ENCODE measurements at regions not wholly inside any gene's neighbourhood (a gene's known extent, or its start where the extent isn't known, plus 50 kb on each side); places are given as distances from the start of the nearest gene placed in this dataset.

DNA sequence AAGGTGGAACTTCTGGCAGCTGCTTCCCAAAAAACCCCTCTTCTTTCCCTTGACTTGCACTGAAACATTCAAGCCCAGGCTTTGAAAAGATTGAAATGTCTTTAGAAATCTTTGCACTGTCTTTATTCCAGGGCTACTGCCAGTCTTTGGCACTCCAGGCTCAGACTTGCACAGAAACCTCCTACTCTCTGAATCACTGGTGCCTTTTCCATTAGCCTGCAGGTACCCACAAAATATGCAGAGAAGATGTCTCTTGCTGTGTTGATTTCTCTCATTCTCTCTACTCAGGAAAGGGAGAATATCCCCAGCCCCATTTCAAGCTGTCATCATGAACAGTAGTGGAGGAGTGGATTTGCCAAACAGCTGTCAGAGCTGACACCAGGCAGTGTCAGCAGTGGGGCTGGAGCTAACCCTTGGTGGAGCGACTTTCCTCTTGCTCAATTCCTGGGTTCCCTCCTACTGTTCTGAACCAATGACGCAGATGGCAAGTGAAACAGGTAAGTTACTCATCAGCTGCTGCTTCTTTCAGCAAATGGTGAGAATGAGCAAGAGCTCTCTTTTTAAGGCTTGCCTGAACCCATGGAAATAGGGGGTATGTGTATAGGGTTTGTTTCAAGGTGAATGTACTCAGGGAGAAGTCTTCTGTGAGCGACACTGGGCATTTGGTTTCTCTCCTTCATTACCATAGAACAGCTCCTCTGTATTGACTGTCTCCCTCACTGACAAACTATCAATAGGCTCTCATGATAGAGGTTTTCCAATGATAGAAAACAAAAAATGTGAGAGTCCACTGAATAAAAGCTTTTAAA is 362.4 kb downstream of the ADRA2A start:
- no peak for DNase-seq (ENCODE audit: low spot score)

GRCh38 chr10:111440501-111440900 is 363.7 kb downstream of the ADRA2A start:
- in situ Hi-C loops (cut with MboI; ENCODE audit: low sequenced_read_pairs, unreplicated experiment): no loop called here
- no peak for DNase-seq (ENCODE audit: low spot score)
- no peak for TF ChIP-seq CTCF (IDR thresholded peaks at IDR 0.05; ENCODE audit: borderline replicate concordance, control extremely low read depth, extremely low read depth, insufficient read depth, missing control alignments)

More for the DNA sequence above, 362.4 kb downstream of the ADRA2A start:
- in situ Hi-C loops (cut with MboI; ENCODE audit: low sequenced_read_pairs, unreplicated experiment): no loop called here
- TF ChIP-seq CTCF (IDR thresholded peaks at IDR 0.05; ENCODE audit: borderline replicate concordance, control extremely low read depth, extremely low read depth, insufficient read depth, missing control alignments): no peak

- no peak for TF ChIP-seq CTCF (IDR thresholded peaks at IDR 0.05; ENCODE audit: borderline replicate concordance, control extremely low read depth, extremely low read depth, insufficient read depth, missing control alignments)
- in situ Hi-C loops (cut with MboI; ENCODE audit: low sequenced_read_pairs, unreplicated experiment): no loop called here
- DNase-seq (ENCODE audit: low spot score): no peak
Measured at GRCh38 chr10:111445667-111446066, 368.8 kb downstream of the ADRA2A start.

DNA sequence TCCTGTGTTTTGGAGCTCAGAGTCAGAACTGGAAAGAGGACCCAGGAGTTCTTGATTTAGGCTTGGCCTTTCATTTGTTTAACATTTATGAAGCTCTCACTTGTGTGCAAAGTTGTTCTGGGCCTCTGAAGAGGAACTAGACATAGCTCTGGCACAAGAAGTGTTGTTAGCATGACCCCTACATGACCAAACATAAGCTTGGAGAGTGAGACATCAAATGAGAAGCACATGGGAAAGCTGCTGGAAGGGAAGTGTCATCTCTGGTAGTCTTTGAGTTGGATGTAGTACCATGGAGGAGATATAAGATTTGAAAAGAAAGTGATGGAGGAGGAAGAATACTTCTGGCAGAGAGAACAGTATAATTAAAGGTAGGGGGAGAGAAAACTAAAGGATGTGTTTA is 370.1 kb downstream of the ADRA2A start:
- TF ChIP-seq CTCF (IDR thresholded peaks at IDR 0.05; ENCODE audit: borderline replicate concordance, control extremely low read depth, extremely low read depth, insufficient read depth, missing control alignments): no peak
- in situ Hi-C loops (cut with MboI; ENCODE audit: low sequenced_read_pairs, unreplicated experiment): no loop called here

GRCh38 chr10:111452153-111452552 is 375.3 kb downstream of the ADRA2A start:
- no peak for TF ChIP-seq CTCF (IDR thresholded peaks at IDR 0.05; ENCODE audit: borderline replicate concordance, control extremely low read depth, extremely low read depth, insufficient read depth, missing control alignments)
- in situ Hi-C loops (cut with MboI; ENCODE audit: low sequenced_read_pairs, unreplicated experiment): no loop called here
- DNase-seq (ENCODE audit: low spot score): no peak

More for the DNA sequence above, 370.1 kb downstream of the ADRA2A start:
- no peak for DNase-seq (ENCODE audit: low spot score)

DNA sequence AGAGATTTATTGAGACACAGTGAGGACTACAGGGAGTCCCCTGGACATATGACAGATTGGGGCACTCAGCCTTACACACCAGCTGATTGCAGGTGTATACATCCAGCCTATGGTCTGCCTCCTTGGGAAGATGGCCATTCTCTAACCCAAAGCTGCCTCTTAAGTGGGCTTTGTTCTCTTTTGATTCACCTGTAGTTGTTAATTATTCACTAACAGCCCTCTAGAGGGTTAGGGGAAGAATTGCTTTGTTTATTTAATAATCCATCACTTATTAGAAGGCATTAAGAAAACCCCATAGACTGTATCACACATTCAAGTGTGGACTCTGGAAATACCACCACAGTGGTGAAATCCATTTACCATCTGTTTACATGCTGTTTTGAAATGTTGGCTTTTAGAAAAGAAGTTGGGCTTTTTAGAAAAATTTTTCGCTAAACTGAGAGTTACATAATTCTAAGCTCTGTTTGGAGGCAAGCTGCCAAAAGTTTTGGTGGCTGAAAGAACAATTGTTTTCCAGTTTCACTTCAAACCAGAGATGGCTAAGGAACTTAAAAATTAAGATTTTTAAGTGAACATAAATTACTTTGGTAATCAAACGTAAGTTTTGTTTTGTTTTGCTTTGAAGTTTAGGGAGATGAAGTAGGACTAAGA is 379.1 kb downstream of the ADRA2A start:
- DNase-seq (ENCODE audit: low spot score): no peak
- in situ Hi-C loops (cut with MboI; ENCODE audit: low sequenced_read_pairs, unreplicated experiment): no loop called here
- no peak for TF ChIP-seq CTCF (IDR thresholded peaks at IDR 0.05; ENCODE audit: borderline replicate concordance, control extremely low read depth, extremely low read depth, insufficient read depth, missing control alignments)

Data from GM13976 (cell line).